ENCODE measurements at regions not wholly inside any gene's neighbourhood (a gene's known extent, or its start where the extent isn't known, plus 50 kb on each side); places are given as distances from the start of the nearest gene placed in this dataset.

- Histone ChIP-seq H3K36me3 (replicated peaks; ENCODE audit: low read depth, low read length) (no peaks in the 10 kb centered on the region), H2AFZ (ENCODE audit: low read depth, low read length) (no peak overlapping the region), H3K4me1 (ENCODE audit: low read length) (peaks cover 11% of the 10 kb centered on the region; the same call in 1 of the 2 replicates), H4K20me1 (ENCODE audit: insufficient read depth, low read length) (no peaks in the 10 kb centered on the region), H3K9ac (ENCODE audit: low read length) (no peak overlapping the region), H3K4me3 (ENCODE audit: low read length) (no peak overlapping the region), H3K27ac (ENCODE audit: low read length) (no peak overlapping the region), H3K4me2 (ENCODE audit: low read length) (no peak overlapping the region), H3K9me3 (ENCODE audit: insufficient read depth, low read length) (no peaks in the 10 kb centered on the region), H3K27me3 (ENCODE audit: low read depth, low read length) (peaks cover 24% of the 10 kb centered on the region), H3K79me2 (ENCODE audit: low read length) (no peaks in the 10 kb centered on the region)
- TF ChIP-seq CTCF (IDR thresholded peaks at IDR 0.05; ENCODE audit: low read depth, low read length) (no peak), EZH2phosphoT487 (IDR thresholded peaks at IDR 0.05; ENCODE audit: low read depth) (no peak)
Observed at GRCh38 chr5:171678646-171679045, 107.0 kb upstream of the SMIM23 start.

GRCh38 chr5:171680485-171680884, 105.1 kb upstream of the SMIM23 start:
- peaks cover 17% of the 10 kb centered on the region for H3K27me3 ChIP-seq (ENCODE audit: low read depth, low read length)
- H2AFZ ChIP-seq (ENCODE audit: low read depth, low read length) = no peak overlapping the region
- TF ChIP-seq CTCF (IDR thresholded peaks at IDR 0.05; ENCODE audit: low read depth, low read length) (no peak), EZH2phosphoT487 (IDR thresholded peaks at IDR 0.05; ENCODE audit: low read depth) (no peak)

GRCh38 chr5:171681061-171681460, 104.6 kb upstream of the SMIM23 start:
- Histone ChIP-seq H3K4me2 (ENCODE audit: low read length) (no peak overlapping the region), H3K4me3 (ENCODE audit: low read length) (no peak overlapping the region), H3K9ac (ENCODE audit: low read length) (no peak overlapping the region), H4K20me1 (ENCODE audit: insufficient read depth, low read length) (no peaks in the 10 kb centered on the region), H3K27me3 (ENCODE audit: low read depth, low read length) (peaks cover 17% of the 10 kb centered on the region), H2AFZ (ENCODE audit: low read depth, low read length) (no peak overlapping the region), H3K9me3 (ENCODE audit: insufficient read depth, low read length) (no peaks in the 10 kb centered on the region), H3K27ac (ENCODE audit: low read length) (no peak overlapping the region), H3K4me1 (ENCODE audit: low read length) (peaks cover 9% of the 10 kb centered on the region; the same call in 1 of the 2 replicates), H3K36me3 (replicated peaks; ENCODE audit: low read depth, low read length) (no peaks in the 10 kb centered on the region), H3K79me2 (ENCODE audit: low read length) (no peaks in the 10 kb centered on the region)
- no peak for TF ChIP-seq CTCF (IDR thresholded peaks at IDR 0.05; ENCODE audit: low read depth, low read length)
- no peak for TF ChIP-seq EZH2phosphoT487 (IDR thresholded peaks at IDR 0.05; ENCODE audit: low read depth)

More at GRCh38 chr5:171680485-171680884, 105.1 kb upstream of the SMIM23 start:
- Histone ChIP-seq H3K4me2 (ENCODE audit: low read length) (no peak overlapping the region), H3K4me1 (ENCODE audit: low read length) (peaks cover 11% of the 10 kb centered on the region; the same call in 1 of the 2 replicates), H3K79me2 (ENCODE audit: low read length) (no peaks in the 10 kb centered on the region), H3K4me3 (ENCODE audit: low read length) (no peak overlapping the region), H3K27ac (ENCODE audit: low read length) (no peak overlapping the region), H3K9me3 (ENCODE audit: insufficient read depth, low read length) (no peaks in the 10 kb centered on the region), H3K36me3 (replicated peaks; ENCODE audit: low read depth, low read length) (no peaks in the 10 kb centered on the region), H4K20me1 (ENCODE audit: insufficient read depth, low read length) (no peaks in the 10 kb centered on the region), H3K9ac (ENCODE audit: low read length) (no peak overlapping the region)

GRCh38 chr5:171681677-171682076, 103.9 kb upstream of the SMIM23 start:
- H4K20me1 ChIP-seq (ENCODE audit: insufficient read depth, low read length) = no peaks in the 10 kb centered on the region
- no peak overlapping the region for H3K4me3 ChIP-seq (ENCODE audit: low read length)
- H3K79me2 ChIP-seq (ENCODE audit: low read length) = no peaks in the 10 kb centered on the region
- H2AFZ ChIP-seq (ENCODE audit: low read depth, low read length) = no peak overlapping the region
- H3K27me3 ChIP-seq (ENCODE audit: low read depth, low read length) = peaks cover 17% of the 10 kb centered on the region
- H3K4me2 ChIP-seq (ENCODE audit: low read length) = no peak overlapping the region
- H3K27ac ChIP-seq (ENCODE audit: low read length) = no peak overlapping the region
- H3K4me1 ChIP-seq (ENCODE audit: low read length) = peaks cover 3% of the 10 kb centered on the region; the same call in 1 of the 2 replicates
- H3K9ac ChIP-seq (ENCODE audit: low read length) = no peak overlapping the region
- H3K9me3 ChIP-seq (ENCODE audit: insufficient read depth, low read length) = no peaks in the 10 kb centered on the region
- TF ChIP-seq CTCF (IDR thresholded peaks at IDR 0.05; ENCODE audit: low read depth, low read length) (no peak), EZH2phosphoT487 (IDR thresholded peaks at IDR 0.05; ENCODE audit: low read depth) (no peak)
- H3K36me3 ChIP-seq (replicated peaks; ENCODE audit: low read depth, low read length) = no peaks in the 10 kb centered on the region
